HL-60 (cell line): ENCODE measurements at regions not wholly inside any gene's neighbourhood (a gene's known extent, or its start where the extent isn't known, plus 50 kb on each side); places are given as distances from the start of the nearest gene placed in this dataset.

ENCODE experiments used
- GABPA ChIP-seq: IDR thresholded peaks from 2 replicates; pipeline ENCODE4 v1.6.1; 2012; ENCODE audit warnings: low read depth
- POLR2AphosphoS5 ChIP-seq: IDR thresholded peaks from 2 replicates; pipeline ENCODE4 v1.6.1; 2012; ENCODE audit warnings: low read depth
- SPI1 ChIP-seq: IDR thresholded peaks from 2 replicates; pipeline ENCODE4 v1.6.1; 2012; ENCODE audit warnings: low read depth, mild to moderate bottlenecking, borderline replicate concordance
- TF ChIP-seq, protein P1 (sequence below): IDR thresholded peaks from 2 replicates; pipeline ENCODE4 v1.6.1; 2012; ENCODE audit warnings: low read depth; ENCODE audit not compliant: insufficient replicate concordance
- TF ChIP-seq, protein P2 (sequence below): IDR thresholded peaks from one replicate; pipeline ENCODE4 v1.5.1; 2011; ENCODE audit warnings: low read length, control low read depth, inconsistent platforms; ENCODE audit not compliant: insufficient read depth

DNA sequence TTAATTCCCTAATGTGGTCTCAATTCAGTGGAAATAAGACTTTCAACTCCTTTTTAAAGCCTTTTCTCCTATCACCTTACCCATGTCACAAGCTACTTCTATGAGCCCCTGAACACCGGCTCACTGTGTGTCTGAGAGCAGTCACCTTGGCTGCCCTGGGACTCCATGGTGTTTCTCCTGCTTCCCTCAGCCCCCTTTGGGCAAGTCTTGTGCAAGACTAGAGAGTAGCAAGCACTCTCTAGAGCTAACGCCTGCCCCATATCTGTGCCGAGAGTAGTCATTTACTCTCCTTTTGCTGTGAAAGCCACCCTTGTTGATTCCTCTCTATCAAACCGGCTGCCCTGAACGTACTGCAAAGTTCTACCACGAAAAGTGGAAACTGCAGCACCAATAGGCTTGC is 77.9 kb upstream of the DAB2 start:
- TF ChIP-seq, protein P1, sequence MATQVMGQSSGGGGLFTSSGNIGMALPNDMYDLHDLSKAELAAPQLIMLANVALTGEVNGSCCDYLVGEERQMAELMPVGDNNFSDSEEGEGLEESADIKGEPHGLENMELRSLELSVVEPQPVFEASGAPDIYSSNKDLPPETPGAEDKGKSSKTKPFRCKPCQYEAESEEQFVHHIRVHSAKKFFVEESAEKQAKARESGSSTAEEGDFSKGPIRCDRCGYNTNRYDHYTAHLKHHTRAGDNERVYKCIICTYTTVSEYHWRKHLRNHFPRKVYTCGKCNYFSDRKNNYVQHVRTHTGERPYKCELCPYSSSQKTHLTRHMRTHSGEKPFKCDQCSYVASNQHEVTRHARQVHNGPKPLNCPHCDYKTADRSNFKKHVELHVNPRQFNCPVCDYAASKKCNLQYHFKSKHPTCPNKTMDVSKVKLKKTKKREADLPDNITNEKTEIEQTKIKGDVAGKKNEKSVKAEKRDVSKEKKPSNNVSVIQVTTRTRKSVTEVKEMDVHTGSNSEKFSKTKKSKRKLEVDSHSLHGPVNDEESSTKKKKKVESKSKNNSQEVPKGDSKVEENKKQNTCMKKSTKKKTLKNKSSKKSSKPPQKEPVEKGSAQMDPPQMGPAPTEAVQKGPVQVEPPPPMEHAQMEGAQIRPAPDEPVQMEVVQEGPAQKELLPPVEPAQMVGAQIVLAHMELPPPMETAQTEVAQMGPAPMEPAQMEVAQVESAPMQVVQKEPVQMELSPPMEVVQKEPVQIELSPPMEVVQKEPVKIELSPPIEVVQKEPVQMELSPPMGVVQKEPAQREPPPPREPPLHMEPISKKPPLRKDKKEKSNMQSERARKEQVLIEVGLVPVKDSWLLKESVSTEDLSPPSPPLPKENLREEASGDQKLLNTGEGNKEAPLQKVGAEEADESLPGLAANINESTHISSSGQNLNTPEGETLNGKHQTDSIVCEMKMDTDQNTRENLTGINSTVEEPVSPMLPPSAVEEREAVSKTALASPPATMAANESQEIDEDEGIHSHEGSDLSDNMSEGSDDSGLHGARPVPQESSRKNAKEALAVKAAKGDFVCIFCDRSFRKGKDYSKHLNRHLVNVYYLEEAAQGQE, result no peak
- TF ChIP-seq POLR2AphosphoS5, result no peak
- TF ChIP-seq, protein P2, sequence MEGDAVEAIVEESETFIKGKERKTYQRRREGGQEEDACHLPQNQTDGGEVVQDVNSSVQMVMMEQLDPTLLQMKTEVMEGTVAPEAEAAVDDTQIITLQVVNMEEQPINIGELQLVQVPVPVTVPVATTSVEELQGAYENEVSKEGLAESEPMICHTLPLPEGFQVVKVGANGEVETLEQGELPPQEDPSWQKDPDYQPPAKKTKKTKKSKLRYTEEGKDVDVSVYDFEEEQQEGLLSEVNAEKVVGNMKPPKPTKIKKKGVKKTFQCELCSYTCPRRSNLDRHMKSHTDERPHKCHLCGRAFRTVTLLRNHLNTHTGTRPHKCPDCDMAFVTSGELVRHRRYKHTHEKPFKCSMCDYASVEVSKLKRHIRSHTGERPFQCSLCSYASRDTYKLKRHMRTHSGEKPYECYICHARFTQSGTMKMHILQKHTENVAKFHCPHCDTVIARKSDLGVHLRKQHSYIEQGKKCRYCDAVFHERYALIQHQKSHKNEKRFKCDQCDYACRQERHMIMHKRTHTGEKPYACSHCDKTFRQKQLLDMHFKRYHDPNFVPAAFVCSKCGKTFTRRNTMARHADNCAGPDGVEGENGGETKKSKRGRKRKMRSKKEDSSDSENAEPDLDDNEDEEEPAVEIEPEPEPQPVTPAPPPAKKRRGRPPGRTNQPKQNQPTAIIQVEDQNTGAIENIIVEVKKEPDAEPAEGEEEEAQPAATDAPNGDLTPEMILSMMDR, result no peak
- no peak for TF ChIP-seq GABPA
- no peak for TF ChIP-seq SPI1
